ENCODE measurements at regions not wholly inside any gene's neighbourhood (a gene's known extent, or its start where the extent isn't known, plus 50 kb on each side); places are given as distances from the start of the nearest gene placed in this dataset.
A peak's percentile ranks its signal among the peaks of the same experiment; 100 is the strongest.

GRCh38 chr12:59082952-59083351, 162.6 kb upstream of the LRIG3 start:
- intact Hi-C loops (cut with micrococcal nuclease; ENCODE audit: unreplicated experiment) = no loop called here
- BruUV-seq (replicated peaks) = no TSS peak
- H3K4me3 Mint-ChIP-seq (ENCODE audit: low read depth, unreplicated experiment) = no peak overlapping the region
- CTCF ChIA-PET = interaction anchor here (0.6 to 2.5 kb wide), 6 partner anchors 13 to 659 kb away, joined by 3 to 10 read pairs (median 3); no protein-coding TSS in a partner anchor
- peaks cover 87% of the 10 kb centered on the region for H3K4me1 Mint-ChIP-seq (ENCODE audit: low read depth, unreplicated experiment)
- no peaks in the 10 kb centered on the region for H3K9me3 Mint-ChIP-seq (ENCODE audit: low read depth, unreplicated experiment)
- peak overlapping the region; percentile 69 for H3K27ac Mint-ChIP-seq (ENCODE audit: unreplicated experiment)
- peaks cover 15% of the 10 kb centered on the region for H3K36me3 Mint-ChIP-seq (ENCODE audit: insufficient read depth, unreplicated experiment)
- TF ChIP-seq CTCF (IDR thresholded peaks at IDR 0.05; ENCODE audit: unreplicated experiment) = no peak
- no peak for DNase-seq
- no peaks in the 10 kb centered on the region for H3K27me3 Mint-ChIP-seq (ENCODE audit: unreplicated experiment)

GRCh38 chr12:59080101-59080500, 159.8 kb upstream of the LRIG3 start:
- no TSS peak for BruUV-seq (replicated peaks)
- H3K27ac Mint-ChIP-seq (ENCODE audit: unreplicated experiment) = peak overlapping the region; percentile 91
- CTCF ChIA-PET = interaction anchor here (0.8 to 2.6 kb wide), 5 partner anchors 9 to 539 kb away, joined by 3 to 9 read pairs (median 4); no protein-coding TSS in a partner anchor
- intact Hi-C loops (cut with micrococcal nuclease; ENCODE audit: unreplicated experiment) = no loop called here
- H3K36me3 Mint-ChIP-seq (ENCODE audit: insufficient read depth, unreplicated experiment) = peaks cover 35% of the 10 kb centered on the region
- H3K4me3 Mint-ChIP-seq (ENCODE audit: low read depth, unreplicated experiment) = no peak overlapping the region
- DNase-seq = no peak
- no peaks in the 10 kb centered on the region for H3K9me3 Mint-ChIP-seq (ENCODE audit: low read depth, unreplicated experiment)
- TF ChIP-seq CTCF (IDR thresholded peaks at IDR 0.05; ENCODE audit: unreplicated experiment) = no peak
- H3K27me3 Mint-ChIP-seq (ENCODE audit: unreplicated experiment) = no peaks in the 10 kb centered on the region
- H3K4me1 Mint-ChIP-seq (ENCODE audit: low read depth, unreplicated experiment) = peaks cover 85% of the 10 kb centered on the region

- no TSS peak for BruUV-seq (replicated peaks)
- Mint-ChIP-seq H3K27me3 (ENCODE audit: unreplicated experiment) (no peaks in the 10 kb centered on the region), H3K4me1 (ENCODE audit: low read depth, unreplicated experiment) (peaks cover 85% of the 10 kb centered on the region), H3K36me3 (ENCODE audit: insufficient read depth, unreplicated experiment) (peaks cover 39% of the 10 kb centered on the region), H3K9me3 (ENCODE audit: low read depth, unreplicated experiment) (no peaks in the 10 kb centered on the region), H3K4me3 (ENCODE audit: low read depth, unreplicated experiment) (peak overlapping the region; percentile 53), H3K27ac (ENCODE audit: unreplicated experiment) (peak overlapping the region; percentile 91)
- CTCF ChIA-PET = interaction anchor here (1.7 to 2.6 kb wide), 4 partner anchors 9 to 538 kb away, joined by 3 to 9 read pairs (median 4); no protein-coding TSS in a partner anchor
- DNase-seq = no peak
- TF ChIP-seq CTCF (IDR thresholded peaks at IDR 0.05; ENCODE audit: unreplicated experiment) = no peak
- intact Hi-C loops (cut with micrococcal nuclease; ENCODE audit: unreplicated experiment) = loop anchor here (5.0 kb wide), 1 partner anchor 147 kb away; no protein-coding TSS in a partner anchor
These were observed 159.2 kb upstream of the LRIG3 start for GRCh38 chr12:59079472-59079871.

- Mint-ChIP-seq H3K4me3 (ENCODE audit: low read depth, unreplicated experiment) (peak overlapping the region; percentile 53), H3K27ac (ENCODE audit: unreplicated experiment) (peak overlapping the region; percentile 91), H3K4me1 (ENCODE audit: low read depth, unreplicated experiment) (peaks cover 85% of the 10 kb centered on the region), H3K27me3 (ENCODE audit: unreplicated experiment) (no peaks in the 10 kb centered on the region), H3K36me3 (ENCODE audit: insufficient read depth, unreplicated experiment) (peaks cover 41% of the 10 kb centered on the region), H3K9me3 (ENCODE audit: low read depth, unreplicated experiment) (no peaks in the 10 kb centered on the region)
- TSS peak; percentile 85 for BruUV-seq (replicated peaks)
- TF ChIP-seq CTCF (IDR thresholded peaks at IDR 0.05; ENCODE audit: unreplicated experiment) = no peak
- CTCF ChIA-PET = interaction anchor here (1.7 to 2.6 kb wide), 4 partner anchors 8 to 538 kb away, joined by 3 to 9 read pairs (median 4); no protein-coding TSS in a partner anchor
- intact Hi-C loops (cut with micrococcal nuclease; ENCODE audit: unreplicated experiment) = loop anchor here (5.0 kb wide), 1 partner anchor 147 kb away; no protein-coding TSS in a partner anchor
- no peak for DNase-seq
These were observed 158.7 kb upstream of the LRIG3 start for GRCh38 chr12:59079002-59079401.

All from Calu3 (cell line).